Thyroid gland (tissue), 4 donors: ENCODE measurements at regions not wholly inside any gene's neighbourhood (a gene's known extent, or its start where the extent isn't known, plus 50 kb on each side); places are given as distances from the start of the nearest gene placed in this dataset.

Source experiments
- CTCF ChIP-seq, 6 experiments: fragments of 200-600 bp in 3 of 6; fragments of 450-650 bp in 3 of 6; sonication (generic) in 3 of 6; IDR thresholded peaks; one replicate each; pipeline ENCODE4 v1.5.1; 2016 to 2019; ENCODE audit warnings: antibody characterized with exemption in 6 of 6, mild to moderate bottlenecking in 2 of 6, inconsistent platforms in 1 of 6, moderate library complexity in 1 of 6
- POLR2A ChIP-seq, 2 donors: fragments of 450-650 bp; IDR thresholded peaks; one replicate each; pipeline ENCODE4 v1.6.1; 2017; ENCODE audit warnings: antibody characterized with exemption in 2 of 2, mild to moderate bottlenecking in 2 of 2, moderate library complexity in 1 of 2

- TF ChIP-seq CTCF (IDR thresholded peaks at IDR 0.05) (no peak), POLR2A (IDR thresholded peaks at IDR 0.05) (no peak)
Observed at GRCh38 chr6:1022719-1023118, 289.2 kb upstream of the FOXQ1 start.
